AG04450 (cell line): ENCODE measurements at regions not wholly inside any gene's neighbourhood (a gene's known extent, or its start where the extent isn't known, plus 50 kb on each side); places are given as distances from the start of the nearest gene placed in this dataset.

Experiments used
- CTCF ChIA-PET: fragments of 300-600, 350-600 bp; formaldehyde crosslinking; extraction: SDS; loops from one replicate; lab custom pipeline; 2022; ENCODE audit warnings: antibody characterized with exemption, inconsistent platforms; lab: Charles Lee
- POLR2A ChIA-PET: fragments of 350-600 bp; formaldehyde crosslinking; extraction: SDS; loops from one replicate; lab custom pipeline; 2021; ENCODE audit warnings: antibody characterized with exemption, inconsistent platforms; lab: Yijun Ruan, JAX
- DNase-seq: peaks from one replicate; pipeline ENCODE4 v3.0.0-alpha.2; 2011; ENCODE audit warnings: low read depth, low spot score
- H3K27ac ChIP-seq: one replicate; pipeline ENCODE4 v1.5.1; 2012; ENCODE audit warnings: low read depth, low read length, control low read depth
- H3K27me3 ChIP-seq: one replicate; pipeline ENCODE4 v1.6.0; 2012; ENCODE audit warnings: low read length; ENCODE audit not compliant: control insufficient read depth, insufficient read depth
- H3K4me3 ChIP-seq: 2 replicates; pipeline ENCODE4 v1.5.1; 2011; ENCODE audit warnings: mild to moderate bottlenecking, low read depth, low read length, control low read depth
- H3K9me3 ChIP-seq: 2 replicates; pipeline ENCODE4 v1.5.1; 2012; ENCODE audit warnings: low read length; ENCODE audit not compliant: control insufficient read depth, insufficient read depth
- TF ChIP-seq, protein P1 (sequence below): IDR thresholded peaks from 2 replicates; pipeline ENCODE4 v1.5.1; 2011; ENCODE audit warnings: low read depth, low read length, control low read depth, inconsistent platforms

DNA sequence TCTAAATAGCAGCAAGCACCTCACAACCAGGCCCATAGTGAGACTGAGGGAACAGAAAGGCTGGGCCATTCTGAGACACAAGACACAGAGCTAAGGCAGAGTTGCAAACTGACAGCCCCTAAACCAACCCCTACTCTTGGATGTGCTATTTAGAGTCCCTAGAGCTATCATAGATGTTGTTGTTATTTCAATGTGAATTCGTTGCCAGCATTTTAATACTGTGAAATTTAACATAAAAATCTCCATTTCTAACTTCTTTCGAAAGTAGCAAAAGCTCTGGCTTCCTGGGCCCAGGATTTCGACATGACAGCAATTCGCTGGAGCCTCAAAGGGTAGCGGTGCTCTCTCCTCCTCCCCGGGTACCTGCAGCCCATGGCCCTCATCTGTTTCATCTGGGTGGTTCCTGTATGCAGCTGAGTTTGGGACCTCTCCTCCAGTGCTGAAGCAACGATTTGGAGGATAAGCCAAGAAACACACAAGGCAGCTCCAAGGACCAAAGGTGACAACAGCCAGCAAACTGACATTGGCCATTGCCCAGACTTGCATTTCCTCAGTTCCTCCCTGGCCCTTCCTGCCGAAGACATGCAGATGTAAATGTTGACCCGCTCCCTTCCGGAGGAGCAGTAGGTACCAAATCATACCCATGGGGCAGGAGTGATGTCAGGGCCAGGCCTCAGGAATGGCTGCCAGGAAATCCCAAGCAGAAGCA, 254.4 kb upstream of the NCKAP5 start:
- TF ChIP-seq, protein P1, sequence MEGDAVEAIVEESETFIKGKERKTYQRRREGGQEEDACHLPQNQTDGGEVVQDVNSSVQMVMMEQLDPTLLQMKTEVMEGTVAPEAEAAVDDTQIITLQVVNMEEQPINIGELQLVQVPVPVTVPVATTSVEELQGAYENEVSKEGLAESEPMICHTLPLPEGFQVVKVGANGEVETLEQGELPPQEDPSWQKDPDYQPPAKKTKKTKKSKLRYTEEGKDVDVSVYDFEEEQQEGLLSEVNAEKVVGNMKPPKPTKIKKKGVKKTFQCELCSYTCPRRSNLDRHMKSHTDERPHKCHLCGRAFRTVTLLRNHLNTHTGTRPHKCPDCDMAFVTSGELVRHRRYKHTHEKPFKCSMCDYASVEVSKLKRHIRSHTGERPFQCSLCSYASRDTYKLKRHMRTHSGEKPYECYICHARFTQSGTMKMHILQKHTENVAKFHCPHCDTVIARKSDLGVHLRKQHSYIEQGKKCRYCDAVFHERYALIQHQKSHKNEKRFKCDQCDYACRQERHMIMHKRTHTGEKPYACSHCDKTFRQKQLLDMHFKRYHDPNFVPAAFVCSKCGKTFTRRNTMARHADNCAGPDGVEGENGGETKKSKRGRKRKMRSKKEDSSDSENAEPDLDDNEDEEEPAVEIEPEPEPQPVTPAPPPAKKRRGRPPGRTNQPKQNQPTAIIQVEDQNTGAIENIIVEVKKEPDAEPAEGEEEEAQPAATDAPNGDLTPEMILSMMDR: no peak
- Histone ChIP-seq H3K27me3 (no peaks in the 10 kb centered on the region), H3K4me3 (no peak overlapping the region), H3K27ac (no peak overlapping the region), H3K9me3 (no peaks in the 10 kb centered on the region; the same call in 1 of the 2 replicates)
- ChIA-PET CTCF (interaction anchor here (0.5 to 1.5 kb wide), 2 partner anchors 22 to 501 kb away, joined by 3 to 5 read pairs; no protein-coding TSS in a partner anchor), POLR2A (no interaction called here)
- DNase-seq: no peak

DNA sequence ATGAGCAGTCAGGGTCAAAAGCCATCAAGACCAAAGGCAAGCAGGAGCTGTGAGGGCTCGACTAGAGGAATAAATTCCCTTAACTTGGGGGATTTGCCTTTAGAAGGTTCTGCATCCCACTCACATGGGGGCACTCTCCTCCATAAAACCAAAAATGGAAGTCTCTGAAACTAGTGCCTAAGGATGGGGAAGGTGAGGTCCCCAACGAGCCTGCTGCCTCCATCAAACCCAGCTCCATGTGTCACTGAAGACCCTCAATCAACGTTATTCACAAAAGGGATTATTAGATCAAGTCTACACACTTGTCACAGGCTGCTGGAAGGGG, 254.9 kb upstream of the NCKAP5 start:
- H3K4me3 ChIP-seq: no peak overlapping the region
- CTCF ChIA-PET: no interaction called here

DNA sequence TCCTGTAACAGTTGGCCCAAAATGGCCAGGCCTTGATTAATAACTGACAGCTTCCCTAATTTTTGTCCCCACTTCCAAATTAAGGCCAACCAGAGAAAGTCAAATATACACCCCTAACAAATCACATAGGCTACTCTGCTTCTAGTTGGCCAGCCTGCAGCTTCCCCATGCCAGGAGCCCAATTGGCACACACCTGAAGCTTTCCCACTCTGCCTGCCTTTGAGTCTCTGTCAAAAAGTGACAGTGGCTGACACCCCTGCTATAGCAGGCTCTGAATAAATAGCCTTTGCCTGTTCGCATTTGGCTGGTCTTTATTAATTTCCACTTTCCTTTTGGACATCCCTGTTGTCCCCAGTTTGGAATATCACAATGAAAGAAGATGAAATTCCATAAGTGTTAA, 256.6 kb upstream of the NCKAP5 start:
- Histone ChIP-seq H3K9me3 (no peaks in the 10 kb centered on the region; the same call in 1 of the 2 replicates), H3K4me3 (no peak overlapping the region), H3K27me3 (no peaks in the 10 kb centered on the region), H3K27ac (no peak overlapping the region)
- CTCF ChIA-PET: no interaction called here
- TF ChIP-seq, protein P1: no peak
- POLR2A ChIA-PET: no interaction called here
- no peak for DNase-seq

More for the DNA sequence above, 254.9 kb upstream of the NCKAP5 start:
- Histone ChIP-seq H3K27ac (no peak overlapping the region), H3K9me3 (no peaks in the 10 kb centered on the region; the same call in 1 of the 2 replicates), H3K27me3 (no peaks in the 10 kb centered on the region)
- TF ChIP-seq, protein P1: no peak
- POLR2A ChIA-PET: no interaction called here
- no peak for DNase-seq

GRCh38 chr2:133825778-133826177, 257.5 kb upstream of the NCKAP5 start:
- DNase-seq: no peak
- Histone ChIP-seq H3K27me3 (no peaks in the 10 kb centered on the region), H3K9me3 (no peaks in the 10 kb centered on the region; the same call in 1 of the 2 replicates), H3K27ac (no peak overlapping the region), H3K4me3 (no peak overlapping the region)
- POLR2A ChIA-PET: no interaction called here
- CTCF ChIA-PET: no interaction called here
- TF ChIP-seq, protein P1: no peak

- ChIA-PET POLR2A (interaction anchor here (0.7 kb wide), 1 partner anchor 464 kb away, joined by 6 read pairs; no protein-coding TSS in a partner anchor), CTCF (interaction anchor here (0.7 to 1.2 kb wide), 3 partner anchors 8 to 270 kb away, joined by 4 to 7 read pairs (median 4); no protein-coding TSS in a partner anchor)
- H3K4me3 ChIP-seq: no peak overlapping the region
- no peak for DNase-seq
- TF ChIP-seq, protein P1: no peak
- H3K27ac ChIP-seq: peak overlapping the region; percentile 41
- H3K9me3 ChIP-seq: peaks cover 5% of the 10 kb centered on the region; the same call in 1 of the 2 replicates
- H3K27me3 ChIP-seq: no peaks in the 10 kb centered on the region
Observed at GRCh38 chr2:133828913-133829312, 260.6 kb upstream of the NCKAP5 start.
